Esophagus muscularis mucosa (tissue), 4 donors: ENCODE measurements at regions not wholly inside any gene's neighbourhood (a gene's known extent, or its start where the extent isn't known, plus 50 kb on each side); places are given as distances from the start of the nearest gene placed in this dataset.

ENCODE experiments used
- EP300 ChIP-seq: sonication (generic); formaldehyde crosslinking; IDR thresholded peaks from one replicate; pipeline ENCODE4 v1.6.1; 2017; ENCODE audit warnings: antibody characterized with exemption
- POLR2AphosphoS5 ChIP-seq, 2 donors: sonication (generic); formaldehyde crosslinking; IDR thresholded peaks; one replicate each; pipeline ENCODE4 v1.6.1; 2017; ENCODE audit warnings: antibody characterized with exemption in 2 of 2
- TF ChIP-seq, protein P1 (sequence below), 3 experiments: fragments of 200-600 bp in 2 of 3; fragments of 450-650 bp in 1 of 3; sonication (generic) in 2 of 3; IDR thresholded peaks; one replicate each; pipeline ENCODE4 v1.5.1; 2017 to 2019; ENCODE audit warnings: antibody characterized with exemption in 3 of 3, mild to moderate bottlenecking in 2 of 3, moderate library complexity in 1 of 3

DNA sequence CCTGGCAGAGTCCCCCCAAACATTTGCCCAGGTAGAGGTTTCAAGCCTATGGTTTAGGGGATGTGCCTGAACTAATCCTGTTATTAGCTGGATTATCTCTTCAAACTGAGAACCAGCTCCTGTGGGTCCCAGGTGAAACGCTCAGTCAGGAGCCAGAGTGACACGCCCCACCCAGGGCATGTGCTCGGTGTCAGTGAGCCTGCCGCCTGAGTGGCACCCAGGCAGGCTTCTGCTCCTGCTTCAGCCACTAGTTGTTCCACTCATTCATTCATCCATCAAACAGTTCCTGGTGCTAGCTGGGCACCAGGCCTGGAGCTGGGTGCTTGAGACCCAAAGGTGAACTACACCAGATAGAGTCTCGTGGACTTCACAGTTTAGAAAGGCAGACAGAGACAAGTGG is 129.4 kb upstream of the PITX1 start:
- TF ChIP-seq, protein P1, sequence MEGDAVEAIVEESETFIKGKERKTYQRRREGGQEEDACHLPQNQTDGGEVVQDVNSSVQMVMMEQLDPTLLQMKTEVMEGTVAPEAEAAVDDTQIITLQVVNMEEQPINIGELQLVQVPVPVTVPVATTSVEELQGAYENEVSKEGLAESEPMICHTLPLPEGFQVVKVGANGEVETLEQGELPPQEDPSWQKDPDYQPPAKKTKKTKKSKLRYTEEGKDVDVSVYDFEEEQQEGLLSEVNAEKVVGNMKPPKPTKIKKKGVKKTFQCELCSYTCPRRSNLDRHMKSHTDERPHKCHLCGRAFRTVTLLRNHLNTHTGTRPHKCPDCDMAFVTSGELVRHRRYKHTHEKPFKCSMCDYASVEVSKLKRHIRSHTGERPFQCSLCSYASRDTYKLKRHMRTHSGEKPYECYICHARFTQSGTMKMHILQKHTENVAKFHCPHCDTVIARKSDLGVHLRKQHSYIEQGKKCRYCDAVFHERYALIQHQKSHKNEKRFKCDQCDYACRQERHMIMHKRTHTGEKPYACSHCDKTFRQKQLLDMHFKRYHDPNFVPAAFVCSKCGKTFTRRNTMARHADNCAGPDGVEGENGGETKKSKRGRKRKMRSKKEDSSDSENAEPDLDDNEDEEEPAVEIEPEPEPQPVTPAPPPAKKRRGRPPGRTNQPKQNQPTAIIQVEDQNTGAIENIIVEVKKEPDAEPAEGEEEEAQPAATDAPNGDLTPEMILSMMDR (IDR thresholded peaks at IDR 0.05) = no peak
- TF ChIP-seq EP300 (no peak), POLR2AphosphoS5 (IDR thresholded peaks at IDR 0.05) (no peak)
